Heart left ventricle (tissue), 16 donors: ENCODE measurements at regions not wholly inside any gene's neighbourhood (a gene's known extent, or its start where the extent isn't known, plus 50 kb on each side); places are given as distances from the start of the nearest gene placed in this dataset.

Experiments
- ATAC-seq, 4 donors: fragments of 200-7000 bp; cut with Tn5 transposase; one replicate each; pipeline ENCODE4 v1.9.1; 2020 to 2022; ENCODE audit warnings: moderate library complexity in 4 of 4, mild to moderate bottlenecking in 3 of 4, moderate number of reproducible peaks in 1 of 4
- DNase-seq, 5 donors: peaks; one replicate each; pipeline ENCODE4 v3.0.0-alpha.2; 2020
- H3K27ac ChIP-seq, 12 donors: fragments of 200-600 bp; sonication (generic) in 4 of 12; one replicate each; pipeline versions ENCODE4 v1.5.0 to v1.8.0; 2016 to 2022; ENCODE audit warnings: mild to moderate bottlenecking in 2 of 12
- H3K27me3 ChIP-seq, 9 donors: fragments of 200-600 bp; sonication (generic) in 2 of 9; one replicate each; pipeline versions ENCODE4 v1.5.1 to v1.8.0; 2016 to 2022; ENCODE audit warnings: mild to moderate bottlenecking in 3 of 9
- H3K36me3 ChIP-seq, 9 donors: fragments of 200-600 bp; sonication (generic) in 2 of 9; one replicate each; pipeline versions ENCODE4 v1.5.0 to v1.8.0; 2018 to 2022; ENCODE audit warnings: mild to moderate bottlenecking in 2 of 9
- H3K4me1 ChIP-seq, 12 donors: fragments of 200-600 bp; sonication (generic) in 4 of 12; one replicate each; pipeline versions ENCODE4 v1.5.0 to v1.8.0; 2016 to 2022; ENCODE audit warnings: mild to moderate bottlenecking in 3 of 12
- H3K4me3 ChIP-seq, 12 donors: fragments of 200-600 bp; sonication (generic) in 4 of 12; one replicate each; pipeline versions ENCODE4 v1.5.0 to v1.8.0; 2017 to 2022; ENCODE audit warnings: mild to moderate bottlenecking in 9 of 12, moderate library complexity in 4 of 12
- H3K9me3 ChIP-seq, 12 donors: fragments of 200-600 bp; sonication (generic) in 4 of 12; one replicate each; pipeline versions ENCODE4 v1.5.0 to v1.8.0; 2016 to 2022; ENCODE audit warnings: mild to moderate bottlenecking in 1 of 12
- POLR2A ChIP-seq, 2 donors: fragments of 450-650 bp; IDR thresholded peaks; one replicate each; pipeline ENCODE4 v1.6.1; 2017; ENCODE audit warnings: antibody characterized with exemption in 2 of 2, mild to moderate bottlenecking in 2 of 2, moderate library complexity in 2 of 2
- WGBS, 4 donors: extraction: QIAGEN DNeasy Blood & Tissue Kit in 2 of 4; methylation state at CpG; one replicate each; pipeline versions ENCODE4 v1.1.5 to v1.1.7; 2013 to 2018; 5-methylcytosine and 5-hydroxymethylcytosine counted together
- intact Hi-C, 10 donors: fragments of 100-400 bp; cut with DNase I; formaldehyde crosslinking; loops; one replicate each; pipeline versions ENCODE4 v1.11.1 to v1.14.2; 2022
- TF ChIP-seq, protein P1 (sequence below), 12 donors: fragments of 200-600 bp; sonication (generic) in 4 of 12; IDR thresholded peaks; one replicate each; pipeline versions ENCODE4 v1.5.0 to v1.8.0; 2018 to 2022; ENCODE audit warnings: antibody characterized with exemption in 12 of 12, mild to moderate bottlenecking in 5 of 12
- donor health status: ischemic (EF 13 %, LVEDD 7.1; RV severe dilation, severe dysfunction).
- donor health status: healthy with polysubstance abuse.
- donor health status: DM: no; HTN: yes; CAD: no.
- donor health status: DM: no; HTN: no; CAD: no.
- donor health status: ischemic (EF 25% LVEDD 6.9; RV normal size, moderate dysfunction).
- donor health status: ischemic (EF 25% LVEDD 5.7; RV mildly dilated, moderate dysfunction).
- donor health status: healthy.
- donor health status: DM: yes; HTN: yes; CAD: no.
- donor health status: ischemic (EF 35%, LVEDD 5.7; RV mildly dilated, moderate dysfunction).
- donor health status: nonischemic (EF 11% LVEDD 7.7; RV severe dilation, severe dysfunction).
- donor health status: DM: yes; HTN: yes; CAD: no.
- donor health status: PGD.
- donor health status: ischemic (EF 29% LVEDD 5.4; RV normal size, mild dysfunction).
- donor health status: nonischemic (EF 23%, LVEDD 6.1; RV moderate dilation, normal function).

DNA sequence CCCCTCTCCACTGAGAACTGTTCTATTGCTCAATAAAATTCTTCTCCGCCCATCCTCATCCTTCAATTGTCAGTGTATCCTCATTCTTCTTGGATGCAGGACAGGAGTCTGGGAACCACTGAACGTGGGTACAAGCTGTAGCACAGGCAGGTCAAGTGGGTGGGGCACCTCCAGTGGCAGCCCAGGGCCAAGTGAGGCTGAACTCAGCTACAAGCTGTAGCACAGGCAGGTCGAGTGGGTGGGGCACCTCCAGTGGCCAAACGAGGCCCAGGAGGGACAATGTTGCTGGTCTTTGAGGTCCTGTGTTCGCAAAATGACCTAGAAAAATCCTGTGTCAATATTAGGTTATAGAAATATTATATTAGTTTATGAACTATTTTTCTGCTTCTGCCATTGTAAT is 352.0 kb downstream of the TMX3 start:
- Histone ChIP-seq H3K27ac (no peak overlapping the region), H3K36me3 (no peaks in the 10 kb centered on the region), H3K27me3 (no peaks in the 10 kb centered on the region), H3K4me3 (no peak overlapping the region), H3K9me3 (peaks cover 0 to 13% (median 0%) of the 10 kb centered on the region in 12 donors), H3K4me1 (no peaks in the 10 kb centered on the region)
- ATAC-seq = no peak
- 58 to 73% (median 68%) methylated on average over 5 of the region's 5 CpGs for WGBS, 4 donors
- intact Hi-C loops = no loop called here
- no peak for TF ChIP-seq POLR2A (IDR thresholded peaks at IDR 0.05)
- TF ChIP-seq, protein P1, sequence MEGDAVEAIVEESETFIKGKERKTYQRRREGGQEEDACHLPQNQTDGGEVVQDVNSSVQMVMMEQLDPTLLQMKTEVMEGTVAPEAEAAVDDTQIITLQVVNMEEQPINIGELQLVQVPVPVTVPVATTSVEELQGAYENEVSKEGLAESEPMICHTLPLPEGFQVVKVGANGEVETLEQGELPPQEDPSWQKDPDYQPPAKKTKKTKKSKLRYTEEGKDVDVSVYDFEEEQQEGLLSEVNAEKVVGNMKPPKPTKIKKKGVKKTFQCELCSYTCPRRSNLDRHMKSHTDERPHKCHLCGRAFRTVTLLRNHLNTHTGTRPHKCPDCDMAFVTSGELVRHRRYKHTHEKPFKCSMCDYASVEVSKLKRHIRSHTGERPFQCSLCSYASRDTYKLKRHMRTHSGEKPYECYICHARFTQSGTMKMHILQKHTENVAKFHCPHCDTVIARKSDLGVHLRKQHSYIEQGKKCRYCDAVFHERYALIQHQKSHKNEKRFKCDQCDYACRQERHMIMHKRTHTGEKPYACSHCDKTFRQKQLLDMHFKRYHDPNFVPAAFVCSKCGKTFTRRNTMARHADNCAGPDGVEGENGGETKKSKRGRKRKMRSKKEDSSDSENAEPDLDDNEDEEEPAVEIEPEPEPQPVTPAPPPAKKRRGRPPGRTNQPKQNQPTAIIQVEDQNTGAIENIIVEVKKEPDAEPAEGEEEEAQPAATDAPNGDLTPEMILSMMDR (IDR thresholded peaks at IDR 0.05) = no peak
- DNase-seq = no peak

DNA sequence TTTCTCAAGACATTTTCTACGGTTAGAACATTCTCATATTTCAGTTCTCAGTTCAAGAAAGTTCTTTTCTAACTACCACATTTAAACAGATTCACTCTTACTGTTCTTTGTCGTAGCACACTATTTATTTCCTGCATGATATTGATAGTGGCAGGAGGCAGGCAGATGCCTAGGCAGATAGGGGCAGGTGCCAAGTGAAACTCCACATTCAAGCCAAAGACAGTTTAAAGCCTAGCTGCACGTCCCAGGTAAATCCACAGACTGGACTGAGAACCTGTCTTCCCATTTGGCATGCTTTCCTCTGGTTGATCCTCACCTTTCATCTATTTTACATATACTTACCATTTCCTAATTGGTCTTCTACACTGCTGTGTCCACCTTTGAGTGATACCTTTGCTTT is 359.3 kb downstream of the TMX3 start:
- Histone ChIP-seq H3K9me3 (peaks cover 0 to 51% (median 5%) of the 10 kb centered on the region in 12 donors), H3K27me3 (no peaks in the 10 kb centered on the region), H3K4me1 (no peaks in the 10 kb centered on the region), H3K27ac (no peak overlapping the region), H3K36me3 (no peaks in the 10 kb centered on the region), H3K4me3 (no peak overlapping the region)
- no peak for ATAC-seq
- intact Hi-C loops = no loop called here
- WGBS, 4 donors = 36 to 53% (median 43%) methylated on average over 3 of the region's 3 CpGs
- DNase-seq = no peak
- TF ChIP-seq, protein P1 (IDR thresholded peaks at IDR 0.05) = no peak
- no peak for TF ChIP-seq POLR2A (IDR thresholded peaks at IDR 0.05)

DNA sequence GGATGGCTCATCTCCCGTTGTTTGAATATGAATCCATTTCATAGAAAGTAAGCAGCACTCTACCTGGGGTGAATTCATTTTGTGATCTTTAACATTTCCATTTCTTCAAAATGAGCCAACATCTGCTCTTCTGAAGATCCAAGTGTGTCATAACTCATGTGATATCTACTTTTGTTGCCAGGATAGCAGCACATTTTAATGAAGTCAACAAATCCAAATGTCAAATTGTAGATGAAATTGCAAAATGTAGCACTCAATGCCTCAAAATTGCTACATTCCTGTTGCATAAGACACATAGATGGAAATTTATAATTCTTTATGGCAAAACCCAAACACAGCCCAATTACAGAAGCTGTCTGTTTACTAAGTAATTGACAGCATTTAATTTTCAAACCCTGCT is 360.7 kb downstream of the TMX3 start:
- Histone ChIP-seq H3K4me3 (no peak overlapping the region), H3K9me3 (peaks cover 0 to 61% (median 5%) of the 10 kb centered on the region in 12 donors), H3K36me3 (no peaks in the 10 kb centered on the region), H3K4me1 (no peaks in the 10 kb centered on the region), H3K27ac (no peak overlapping the region), H3K27me3 (no peaks in the 10 kb centered on the region)
- 84 to 96% (median 91%) methylated on average over 1 of the region's 1 CpG for WGBS, 4 donors
- intact Hi-C loops = no loop called here
- no peak for TF ChIP-seq POLR2A (IDR thresholded peaks at IDR 0.05)
- TF ChIP-seq, protein P1 (IDR thresholded peaks at IDR 0.05) = no peak
- no peak for ATAC-seq
- DNase-seq = no peak

DNA sequence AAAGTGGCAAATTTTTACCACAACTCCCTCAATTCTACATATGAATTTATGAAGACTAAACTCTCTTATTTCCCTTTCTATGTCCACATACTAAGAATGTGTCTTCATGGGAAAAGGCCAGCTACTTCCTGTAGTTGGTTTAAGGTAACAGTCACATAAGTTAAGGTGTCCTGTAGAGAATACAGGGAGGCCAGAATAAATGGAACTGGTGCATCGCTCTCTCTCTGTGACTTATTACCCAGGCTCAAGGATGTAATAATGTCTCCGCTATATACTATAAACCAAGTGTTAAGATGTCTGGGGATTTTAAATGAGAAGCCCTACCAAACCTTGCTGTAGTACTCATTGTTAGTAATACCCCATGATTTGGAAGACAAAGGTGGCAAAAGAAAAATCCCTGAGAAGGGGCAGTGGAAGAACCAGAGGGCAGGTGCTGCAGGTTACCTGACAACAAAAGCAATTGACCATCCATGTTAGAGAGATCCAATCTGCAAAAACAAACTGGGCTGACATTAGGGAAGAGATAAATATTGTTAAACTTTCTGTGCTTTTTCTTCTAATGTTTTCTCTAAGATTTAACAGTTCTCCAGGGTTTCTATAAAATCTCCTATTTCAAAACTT is 372.8 kb downstream of the TMX3 start:
- Histone ChIP-seq H3K27me3 (no peaks in the 10 kb centered on the region), H3K27ac (no peak overlapping the region), H3K9me3 (peaks cover 0 to 7% (median 0%) of the 10 kb centered on the region in 12 donors), H3K4me3 (no peak overlapping the region), H3K4me1 (no peaks in the 10 kb centered on the region), H3K36me3 (no peaks in the 10 kb centered on the region)
- 95 to 100% (median 99%) methylated on average over 2 of the region's 2 CpGs for WGBS, 4 donors
- TF ChIP-seq, protein P1 (IDR thresholded peaks at IDR 0.05) = no peak
- TF ChIP-seq POLR2A (IDR thresholded peaks at IDR 0.05) = no peak
- intact Hi-C loops = no loop called here
- DNase-seq = no peak
- ATAC-seq = no peak
